Upper lobe of right lung (tissue), 1 donor: ENCODE measurements at regions not wholly inside any gene's neighbourhood (a gene's known extent, or its start where the extent isn't known, plus 50 kb on each side); places are given as distances from the start of the nearest gene placed in this dataset.
A peak's percentile ranks its signal among the peaks of the same experiment; 100 is the strongest.

Source experiments
- ATAC-seq: fragments of 200-7000 bp; cut with Tn5 transposase; one replicate; pipeline ENCODE4 v1.9.1; 2020; ENCODE audit warnings: mild to moderate bottlenecking, moderate library complexity
- DNase-seq: peaks from one replicate; pipeline ENCODE4 v3.0.0-alpha.2; 2020
- H3K27ac ChIP-seq: fragments of 200-600 bp; one replicate; pipeline ENCODE4 v1.8.0; 2022
- H3K27me3 ChIP-seq: fragments of 200-600 bp; one replicate; pipeline ENCODE4 v1.8.0; 2022; ENCODE audit warnings: mild to moderate bottlenecking
- H3K36me3 ChIP-seq: fragments of 200-600 bp; one replicate; pipeline ENCODE4 v1.8.0; 2022
- H3K4me1 ChIP-seq: fragments of 200-600 bp; one replicate; pipeline ENCODE4 v1.8.0; 2022
- H3K4me3 ChIP-seq: fragments of 200-600 bp; one replicate; pipeline ENCODE4 v1.8.0; 2022; ENCODE audit warnings: mild to moderate bottlenecking
- H3K9me3 ChIP-seq: fragments of 200-600 bp; one replicate; pipeline ENCODE4 v1.8.0; 2022
- intact Hi-C: fragments of 100-400 bp; cut with DNase I; formaldehyde crosslinking; loops from one replicate; pipeline ENCODE4 v1.11.0; 2022
- TF ChIP-seq, protein P1 (sequence below): fragments of 200-600 bp; IDR thresholded peaks from one replicate; pipeline ENCODE4 v1.8.0; 2022; ENCODE audit warnings: antibody characterized with exemption
- donor health status: DM: no; HTN: yes; CAD: no; lungs with severe emphysema.

DNA sequence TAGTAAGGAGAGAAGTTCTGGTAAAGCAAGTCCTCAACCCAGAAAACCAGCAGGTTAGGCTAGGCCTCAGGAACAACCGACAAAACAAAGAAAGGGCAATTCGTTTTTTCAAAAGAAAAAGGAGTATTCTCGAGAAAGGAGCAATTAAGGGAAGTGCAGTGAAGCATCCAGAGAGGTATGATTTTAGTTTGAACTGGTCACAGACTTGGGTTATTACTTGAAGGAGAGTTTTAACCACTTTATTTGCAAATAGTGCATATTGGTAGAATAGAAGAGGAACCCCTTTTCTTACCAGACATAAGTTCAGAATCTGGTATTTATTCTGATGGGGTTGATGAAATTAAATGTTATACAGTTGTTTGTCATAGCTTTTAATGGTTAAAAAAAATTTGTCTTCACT is 110.0 kb upstream of the GCFC2 start:
- TF ChIP-seq, protein P1, sequence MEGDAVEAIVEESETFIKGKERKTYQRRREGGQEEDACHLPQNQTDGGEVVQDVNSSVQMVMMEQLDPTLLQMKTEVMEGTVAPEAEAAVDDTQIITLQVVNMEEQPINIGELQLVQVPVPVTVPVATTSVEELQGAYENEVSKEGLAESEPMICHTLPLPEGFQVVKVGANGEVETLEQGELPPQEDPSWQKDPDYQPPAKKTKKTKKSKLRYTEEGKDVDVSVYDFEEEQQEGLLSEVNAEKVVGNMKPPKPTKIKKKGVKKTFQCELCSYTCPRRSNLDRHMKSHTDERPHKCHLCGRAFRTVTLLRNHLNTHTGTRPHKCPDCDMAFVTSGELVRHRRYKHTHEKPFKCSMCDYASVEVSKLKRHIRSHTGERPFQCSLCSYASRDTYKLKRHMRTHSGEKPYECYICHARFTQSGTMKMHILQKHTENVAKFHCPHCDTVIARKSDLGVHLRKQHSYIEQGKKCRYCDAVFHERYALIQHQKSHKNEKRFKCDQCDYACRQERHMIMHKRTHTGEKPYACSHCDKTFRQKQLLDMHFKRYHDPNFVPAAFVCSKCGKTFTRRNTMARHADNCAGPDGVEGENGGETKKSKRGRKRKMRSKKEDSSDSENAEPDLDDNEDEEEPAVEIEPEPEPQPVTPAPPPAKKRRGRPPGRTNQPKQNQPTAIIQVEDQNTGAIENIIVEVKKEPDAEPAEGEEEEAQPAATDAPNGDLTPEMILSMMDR = no peak
- no peak for ATAC-seq
- intact Hi-C loops = no loop called here

DNA sequence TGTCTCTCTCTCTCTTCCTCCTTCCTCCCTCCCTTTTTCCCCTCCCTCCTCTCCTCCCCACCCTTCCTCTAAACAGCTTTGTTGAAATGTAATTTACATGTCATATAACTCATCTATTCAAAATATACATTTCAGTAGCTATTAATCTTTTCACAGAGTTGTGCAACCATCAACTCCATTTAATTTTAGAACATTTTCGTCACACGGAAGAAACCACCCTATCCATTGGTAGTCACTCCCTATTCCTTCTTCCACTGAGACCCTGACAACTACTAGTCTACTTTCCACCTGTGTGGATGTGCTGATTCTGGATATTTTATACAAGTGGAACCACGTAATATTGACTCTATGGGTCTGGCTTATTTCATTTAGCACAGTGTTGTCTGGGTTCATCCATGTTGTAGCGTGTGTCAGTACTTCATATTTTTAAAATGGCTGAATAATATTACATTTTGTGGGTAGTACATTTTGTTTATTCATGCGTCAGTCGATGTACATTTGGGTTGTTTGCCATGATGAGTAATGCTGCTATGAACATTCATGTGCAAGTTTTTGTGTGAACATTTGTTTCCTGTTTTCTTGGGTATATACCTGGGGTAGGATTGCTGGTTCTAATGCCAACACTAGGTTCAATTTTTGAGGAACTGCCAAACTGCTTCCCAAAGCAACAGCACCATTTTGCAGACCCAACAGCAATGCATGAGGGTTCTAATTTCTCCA is 100.1 kb upstream of the GCFC2 start:
- Histone ChIP-seq H3K27ac (no peak overlapping the region), H3K9me3 (no peaks in the 10 kb centered on the region), H3K36me3 (no peaks in the 10 kb centered on the region), H3K27me3 (no peaks in the 10 kb centered on the region), H3K4me1 (no peaks in the 10 kb centered on the region), H3K4me3 (no peak overlapping the region)
- TF ChIP-seq, protein P1 = no peak
- ATAC-seq = no peak
- DNase-seq = no peak
- intact Hi-C loops = no loop called here

More for the DNA sequence above, 110.0 kb upstream of the GCFC2 start:
- Histone ChIP-seq H3K36me3 (no peaks in the 10 kb centered on the region), H3K9me3 (peaks cover 7% of the 10 kb centered on the region), H3K4me3 (no peak overlapping the region), H3K27ac (no peak overlapping the region), H3K4me1 (no peaks in the 10 kb centered on the region), H3K27me3 (no peaks in the 10 kb centered on the region)
- DNase-seq = no peak

DNA sequence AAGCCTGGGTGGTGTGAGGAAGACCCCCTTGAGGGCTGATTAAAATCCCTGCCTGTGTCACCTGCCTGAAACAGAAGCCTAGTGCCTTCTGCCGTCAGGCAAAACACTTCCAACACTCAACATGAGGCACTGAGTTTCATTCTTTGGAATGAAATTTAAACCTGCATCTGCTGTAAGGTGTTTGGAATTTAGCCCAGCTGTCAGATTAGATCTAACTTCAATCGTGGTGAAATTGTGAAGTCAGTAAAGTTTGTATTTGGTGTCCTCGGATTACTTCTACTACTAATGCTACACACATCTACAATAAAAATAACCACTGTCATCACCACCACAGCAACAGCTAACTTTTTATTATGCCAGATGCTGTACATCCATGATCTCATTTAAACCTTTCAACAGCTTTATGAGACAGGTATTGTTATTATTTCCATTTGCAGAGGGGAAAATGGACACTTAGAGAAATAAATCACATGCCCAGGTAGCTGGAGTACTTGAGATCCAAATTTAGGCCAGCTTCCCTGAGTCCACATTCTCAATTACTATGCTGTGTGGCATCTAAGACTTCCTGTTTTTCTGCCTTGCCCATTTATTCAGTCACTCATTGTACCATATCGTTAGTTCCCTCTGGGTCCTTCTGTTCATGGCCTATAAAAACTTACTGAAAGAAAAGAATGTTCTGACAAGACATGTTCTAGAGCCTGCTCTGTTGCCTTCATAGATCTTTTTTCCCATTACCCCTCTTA is 98.2 kb upstream of the GCFC2 start:
- H3K36me3 ChIP-seq = no peaks in the 10 kb centered on the region
- H3K27ac ChIP-seq = no peak overlapping the region
- TF ChIP-seq, protein P1 = no peak
- DNase-seq (no peak), ATAC-seq (peak; percentile 19)
- H3K4me3 ChIP-seq = no peak overlapping the region
- H3K9me3 ChIP-seq = no peaks in the 10 kb centered on the region
- no peaks in the 10 kb centered on the region for H3K4me1 ChIP-seq
- intact Hi-C loops = no loop called here
- no peaks in the 10 kb centered on the region for H3K27me3 ChIP-seq

DNA sequence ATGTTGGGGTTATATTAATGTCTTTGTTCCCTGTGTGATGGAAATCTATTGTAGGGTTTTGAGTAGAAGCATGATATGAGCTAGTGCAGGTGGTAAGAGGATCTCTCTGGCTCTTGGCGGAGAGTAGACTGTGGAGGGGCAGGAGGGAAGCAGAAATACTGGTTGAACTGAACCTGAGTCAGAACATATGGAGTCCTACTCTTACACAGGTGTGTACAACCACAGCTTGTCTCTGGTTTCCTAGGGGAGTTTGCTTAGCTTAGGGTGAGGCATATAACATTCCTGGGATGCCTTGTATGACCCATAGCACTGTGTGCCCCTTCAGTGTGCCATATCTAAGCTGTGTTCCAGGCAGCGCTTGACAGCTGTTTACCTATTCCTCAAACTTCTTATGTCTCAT is 97.3 kb upstream of the GCFC2 start:
- TF ChIP-seq, protein P1 = no peak
- H3K9me3 ChIP-seq = no peaks in the 10 kb centered on the region
- ATAC-seq (peak; percentile 91), DNase-seq (no peak)
- intact Hi-C loops = no loop called here
- no peaks in the 10 kb centered on the region for H3K4me1 ChIP-seq
- H3K36me3 ChIP-seq = no peaks in the 10 kb centered on the region
- no peak overlapping the region for H3K4me3 ChIP-seq
- H3K27me3 ChIP-seq = no peaks in the 10 kb centered on the region
- no peak overlapping the region for H3K27ac ChIP-seq

DNA sequence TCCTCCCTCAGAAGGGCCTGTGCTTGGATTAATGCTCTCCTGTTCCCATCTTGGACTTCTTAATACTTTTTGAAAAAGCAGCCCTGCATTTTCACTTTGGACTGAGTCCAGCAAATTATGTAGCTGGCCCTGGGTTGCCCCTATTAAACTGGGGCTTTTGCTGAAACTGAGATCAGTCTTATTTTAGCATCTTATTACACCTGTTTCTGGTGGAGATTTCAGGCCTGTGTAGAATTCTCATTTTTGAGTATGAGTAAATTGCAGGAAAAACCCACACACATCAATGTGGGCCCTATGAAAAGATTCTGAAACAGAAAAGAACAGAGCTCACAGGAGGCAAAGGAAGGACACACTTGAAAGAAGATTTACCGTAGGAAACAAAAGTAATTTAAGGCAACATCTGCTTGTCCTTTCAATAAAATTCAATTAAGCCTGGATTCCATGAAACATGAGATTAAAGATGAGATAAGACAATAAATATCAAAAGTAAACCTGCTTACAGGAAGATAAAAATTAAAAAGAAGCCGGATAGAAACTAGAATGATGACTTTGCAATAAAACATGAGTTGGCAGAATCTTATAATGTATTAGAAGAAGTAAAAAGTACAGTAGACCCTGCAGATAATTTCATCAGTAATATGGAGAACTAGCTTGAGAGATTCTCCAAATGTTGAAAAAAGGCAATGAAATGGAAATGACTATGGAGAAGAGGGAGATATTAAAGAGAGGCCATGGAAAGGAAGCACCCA is 90.7 kb upstream of the GCFC2 start:
- TF ChIP-seq, protein P1 = no peak
- DNase-seq (no peak), ATAC-seq (no peak)
- Histone ChIP-seq H3K9me3 (no peaks in the 10 kb centered on the region), H3K4me1 (no peaks in the 10 kb centered on the region), H3K27ac (no peak overlapping the region), H3K36me3 (no peaks in the 10 kb centered on the region), H3K27me3 (no peaks in the 10 kb centered on the region), H3K4me3 (no peak overlapping the region)
- intact Hi-C loops = no loop called here
